ENCODE measurements at regions not wholly inside any gene's neighbourhood (a gene's known extent, or its start where the extent isn't known, plus 50 kb on each side); places are given as distances from the start of the nearest gene placed in this dataset.

- Histone ChIP-seq H3K27me3 (no peaks in the 10 kb centered on the region), H3K27ac (no peak overlapping the region), H3K4me1 (ENCODE audit: low read depth) (peaks cover 32% of the 10 kb centered on the region), H3K4me3 (no peak overlapping the region), H3K9me3 (ENCODE audit: low read depth) (no peaks in the 10 kb centered on the region), H3K36me3 (no peaks in the 10 kb centered on the region)
- DNase-seq (ENCODE audit: low read depth in 1 of 2, low spot score in 1 of 2) = peak in 1 of 2 donors; percentile 65
- TF ChIP-seq, protein P1, sequence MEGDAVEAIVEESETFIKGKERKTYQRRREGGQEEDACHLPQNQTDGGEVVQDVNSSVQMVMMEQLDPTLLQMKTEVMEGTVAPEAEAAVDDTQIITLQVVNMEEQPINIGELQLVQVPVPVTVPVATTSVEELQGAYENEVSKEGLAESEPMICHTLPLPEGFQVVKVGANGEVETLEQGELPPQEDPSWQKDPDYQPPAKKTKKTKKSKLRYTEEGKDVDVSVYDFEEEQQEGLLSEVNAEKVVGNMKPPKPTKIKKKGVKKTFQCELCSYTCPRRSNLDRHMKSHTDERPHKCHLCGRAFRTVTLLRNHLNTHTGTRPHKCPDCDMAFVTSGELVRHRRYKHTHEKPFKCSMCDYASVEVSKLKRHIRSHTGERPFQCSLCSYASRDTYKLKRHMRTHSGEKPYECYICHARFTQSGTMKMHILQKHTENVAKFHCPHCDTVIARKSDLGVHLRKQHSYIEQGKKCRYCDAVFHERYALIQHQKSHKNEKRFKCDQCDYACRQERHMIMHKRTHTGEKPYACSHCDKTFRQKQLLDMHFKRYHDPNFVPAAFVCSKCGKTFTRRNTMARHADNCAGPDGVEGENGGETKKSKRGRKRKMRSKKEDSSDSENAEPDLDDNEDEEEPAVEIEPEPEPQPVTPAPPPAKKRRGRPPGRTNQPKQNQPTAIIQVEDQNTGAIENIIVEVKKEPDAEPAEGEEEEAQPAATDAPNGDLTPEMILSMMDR (IDR thresholded peaks at IDR 0.05; ENCODE audit: low read depth, low read length) = no peak
These were observed 204.6 kb downstream of the SP3 start for GRCh38 chr2:173760553-173760952.

- Histone ChIP-seq H3K27me3 (no peaks in the 10 kb centered on the region), H3K4me1 (ENCODE audit: low read depth) (peaks cover 22% of the 10 kb centered on the region), H3K27ac (no peak overlapping the region), H3K36me3 (no peaks in the 10 kb centered on the region), H3K4me3 (no peak overlapping the region), H3K9me3 (ENCODE audit: low read depth) (no peaks in the 10 kb centered on the region)
- TF ChIP-seq, protein P1 (IDR thresholded peaks at IDR 0.05; ENCODE audit: low read depth, low read length) = no peak
- no peak for DNase-seq (ENCODE audit: low read depth in 1 of 2, low spot score in 1 of 2)
These were observed 203.5 kb downstream of the SP3 start for GRCh38 chr2:173761603-173762119.

DNA sequence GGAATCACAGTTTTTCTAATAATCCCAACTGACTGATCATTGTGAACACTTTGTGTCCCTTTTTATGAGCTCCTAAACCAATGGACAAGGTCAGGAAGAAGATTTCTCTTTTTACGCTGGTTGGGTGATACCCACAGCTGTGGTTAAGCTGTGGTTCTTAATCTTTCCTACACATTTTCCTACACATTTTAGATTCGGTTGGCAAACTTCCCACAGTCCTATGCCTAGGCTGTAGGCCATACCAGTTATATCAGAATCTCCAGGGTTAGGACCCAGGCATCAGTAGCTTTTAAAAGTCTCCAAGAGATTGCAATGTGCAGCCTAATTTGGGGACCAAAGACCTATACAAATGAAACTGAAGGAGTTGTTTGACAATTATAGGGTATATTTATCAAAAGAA, 203.0 kb downstream of the SP3 start:
- peaks cover 22% of the 10 kb centered on the region for H3K4me1 ChIP-seq (ENCODE audit: low read depth)
- TF ChIP-seq, protein P1 (IDR thresholded peaks at IDR 0.05; ENCODE audit: low read depth, low read length) = no peak
- no peaks in the 10 kb centered on the region for H3K9me3 ChIP-seq (ENCODE audit: low read depth)
- no peaks in the 10 kb centered on the region for H3K36me3 ChIP-seq
- no peak for DNase-seq (ENCODE audit: low read depth in 1 of 2, low spot score in 1 of 2)
- no peaks in the 10 kb centered on the region for H3K27me3 ChIP-seq
- H3K27ac ChIP-seq = no peak overlapping the region
- no peak overlapping the region for H3K4me3 ChIP-seq

DNA sequence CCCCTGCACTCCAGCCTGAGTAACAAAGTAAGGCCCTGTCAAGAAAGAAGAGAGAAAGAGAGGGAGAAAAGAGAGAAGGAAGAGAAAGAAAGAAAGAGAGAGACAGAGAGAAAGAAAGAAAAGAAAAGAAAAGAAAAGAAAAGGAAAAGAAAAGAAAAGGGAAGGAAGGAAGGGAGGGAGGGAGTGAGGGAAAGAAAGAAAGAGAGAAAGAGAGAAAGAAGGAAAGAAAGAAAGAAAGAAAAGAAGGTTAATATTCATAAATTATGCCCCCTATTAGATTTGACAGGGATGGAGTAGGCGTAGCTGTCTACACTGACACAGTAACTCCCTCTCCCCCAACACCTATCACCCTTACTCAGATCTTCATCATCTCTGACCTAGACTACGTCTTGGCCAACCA, 202.3 kb downstream of the SP3 start:
- H3K4me1 ChIP-seq (ENCODE audit: low read depth) = peaks cover 22% of the 10 kb centered on the region
- no peaks in the 10 kb centered on the region for H3K36me3 ChIP-seq
- no peaks in the 10 kb centered on the region for H3K27me3 ChIP-seq
- H3K9me3 ChIP-seq (ENCODE audit: low read depth) = no peaks in the 10 kb centered on the region
- TF ChIP-seq, protein P1 (IDR thresholded peaks at IDR 0.05; ENCODE audit: low read depth, low read length) = no peak
- H3K27ac ChIP-seq = no peak overlapping the region
- DNase-seq (ENCODE audit: low read depth in 1 of 2, low spot score in 1 of 2) = no peak
- H3K4me3 ChIP-seq = no peak overlapping the region

GRCh38 chr2:173763641-173764040, 201.5 kb downstream of the SP3 start:
- no peaks in the 10 kb centered on the region for H3K27me3 ChIP-seq
- TF ChIP-seq, protein P1 (IDR thresholded peaks at IDR 0.05; ENCODE audit: low read depth, low read length) = no peak
- DNase-seq (ENCODE audit: low read depth in 1 of 2, low spot score in 1 of 2) = no peak
- H3K4me3 ChIP-seq = no peak overlapping the region
- H3K36me3 ChIP-seq = no peaks in the 10 kb centered on the region
- peaks cover 22% of the 10 kb centered on the region for H3K4me1 ChIP-seq (ENCODE audit: low read depth)
- H3K27ac ChIP-seq = no peak overlapping the region
- no peaks in the 10 kb centered on the region for H3K9me3 ChIP-seq (ENCODE audit: low read depth)

DNA sequence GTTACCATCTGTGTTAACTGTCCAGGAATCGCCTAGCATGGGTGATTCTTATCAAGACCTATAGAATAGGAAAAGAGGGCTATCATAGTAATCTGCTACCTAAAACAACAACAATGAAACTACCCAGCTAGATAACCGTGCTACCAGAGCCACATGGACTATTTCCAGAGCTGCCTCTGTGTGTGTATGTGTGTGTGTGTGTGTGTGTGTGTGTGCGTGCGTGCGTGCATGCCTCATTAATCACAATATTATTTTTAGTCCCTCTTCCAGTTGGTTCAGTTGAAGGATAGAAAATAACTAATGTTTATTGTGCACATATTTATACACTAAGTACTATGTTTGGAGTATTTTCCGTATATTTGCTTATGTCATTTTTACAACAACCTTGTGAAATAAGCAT, 201.1 kb downstream of the SP3 start:
- TF ChIP-seq, protein P1 (IDR thresholded peaks at IDR 0.05; ENCODE audit: low read depth, low read length) = no peak
- Histone ChIP-seq H3K4me1 (ENCODE audit: low read depth) (peaks cover 19% of the 10 kb centered on the region), H3K27me3 (no peaks in the 10 kb centered on the region), H3K9me3 (ENCODE audit: low read depth) (no peaks in the 10 kb centered on the region), H3K4me3 (no peak overlapping the region), H3K27ac (no peak overlapping the region), H3K36me3 (no peaks in the 10 kb centered on the region)
- DNase-seq (ENCODE audit: low read depth in 1 of 2, low spot score in 1 of 2) = no peak

Data from cardiac muscle cell (in vitro differentiated cells and primary cell).